Stimulated activated naive CD4-positive, alpha-beta T cell (primary cell): ENCODE measurements at regions not wholly inside any gene's neighbourhood (a gene's known extent, or its start where the extent isn't known, plus 50 kb on each side); places are given as distances from the start of the nearest gene placed in this dataset.
"Not testable (repeated sequence)": the region's sequence is repeated elsewhere in the genome, so short reads cannot be mapped to it uniquely, and the experiment has no call there.

ENCODE experiments used
- DNase-seq, 6 experiments: peaks; one replicate each; lab custom pipeline; 2025; lab: John Stamatoyannopoulos, UW

- not testable (repeated sequence) for DNase-seq
Observed at GRCh38 chr22:25417826-25418225, 146.6 kb upstream of the GRK3 start.

GRCh38 chr22:25419247-25420113, 145.0 kb upstream of the GRK3 start:
- DNase-seq = no peak

- not testable (repeated sequence) for DNase-seq
Observed at GRCh38 chr22:25420114-25420441, 144.4 kb upstream of the GRK3 start.

- no peak for DNase-seq
Observed at GRCh38 chr22:25420471-25420924, 144.0 kb upstream of the GRK3 start.

- no peak for DNase-seq
Observed at GRCh38 chr22:25420925-25421904, 143.3 kb upstream of the GRK3 start.

- not testable (repeated sequence) for DNase-seq
Observed at GRCh38 chr22:25426530-25427308, 137.8 kb upstream of the GRK3 start.

- DNase-seq = not testable (repeated sequence)
Observed at GRCh38 chr22:25431637-25432342, 132.7 kb upstream of the GRK3 start.

- not testable (repeated sequence) for DNase-seq
Observed at GRCh38 chr22:25433381-25433970, 131.0 kb upstream of the GRK3 start.

GRCh38 chr22:25437414-25438160, 126.9 kb upstream of the GRK3 start:
- DNase-seq = no peak

- no peak for DNase-seq
Observed at GRCh38 chr22:25447067-25447685, 117.3 kb upstream of the GRK3 start.

- peak; percentile 74 to 92 (median 84) for DNase-seq
Observed at GRCh38 chr22:25447686-25448434, 116.6 kb upstream of the GRK3 start.

- peak in 1 of 6 experiments; percentile 2 for DNase-seq
Observed at GRCh38 chr22:25448435-25449051, 115.9 kb upstream of the GRK3 start.

- DNase-seq = no peak
Observed at GRCh38 chr22:25449781-25450317, 114.6 kb upstream of the GRK3 start.

GRCh38 chr22:25451480-25452114, 112.9 kb upstream of the GRK3 start:
- no peak for DNase-seq

GRCh38 chr22:25452116-25452700, 112.3 kb upstream of the GRK3 start:
- no peak for DNase-seq

GRCh38 chr22:25453058-25453457, 111.4 kb upstream of the GRK3 start:
- DNase-seq = no peak

GRCh38 chr22:25453557-25453956, 110.9 kb upstream of the GRK3 start:
- no peak for DNase-seq
